HG02623 (cell line): ENCODE measurements at regions not wholly inside any gene's neighbourhood (a gene's known extent, or its start where the extent isn't known, plus 50 kb on each side); places are given as distances from the start of the nearest gene placed in this dataset.
"Not testable (repeated sequence)": the region's sequence is repeated elsewhere in the genome, so short reads cannot be mapped to it uniquely, and the experiment has no call there.

ENCODE experiments used
- ATAC-seq: cut with Tn5 transposase; IDR thresholded peaks from one replicate; pipeline ENCODE4 v1.9.1; 2021; ENCODE audit warnings: moderate library complexity; ENCODE audit not compliant: unreplicated experiment

GRCh38 chr10:23493711-23494110 is 54.8 kb downstream of the OTUD1 start:
- no peak for ATAC-seq

GRCh38 chr10:23496727-23497126 is 57.9 kb downstream of the OTUD1 start:
- no peak for ATAC-seq

GRCh38 chr10:23499372-23500132 is 60.7 kb downstream of the OTUD1 start:
- no peak for ATAC-seq

- no peak for ATAC-seq
These were observed 67.1 kb downstream of the OTUD1 start for GRCh38 chr10:23505797-23506465.

- ATAC-seq: no peak
These were observed 73.6 kb downstream of the OTUD1 start for GRCh38 chr10:23512355-23513058.

GRCh38 chr10:23513621-23514020 is 74.7 kb downstream of the OTUD1 start:
- ATAC-seq: not testable (repeated sequence)

- no peak for ATAC-seq
These were observed 75.4 kb downstream of the OTUD1 start for GRCh38 chr10:23514321-23514720.

GRCh38 chr10:23516530-23516929 is 77.7 kb downstream of the OTUD1 start:
- no peak for ATAC-seq

- no peak for ATAC-seq
These were observed 78.3 kb downstream of the OTUD1 start for GRCh38 chr10:23517155-23517554.

GRCh38 chr10:23521735-23522134 is 82.9 kb downstream of the OTUD1 start:
- ATAC-seq: no peak

- no peak for ATAC-seq
These were observed 83.5 kb downstream of the OTUD1 start for GRCh38 chr10:23522345-23522744.

- ATAC-seq: no peak
These were observed 84.4 kb downstream of the OTUD1 start for GRCh38 chr10:23523251-23523650.

GRCh38 chr10:23525406-23525805 is 86.5 kb downstream of the OTUD1 start:
- peak; percentile 53 for ATAC-seq

- ATAC-seq: no peak
These were observed 89.5 kb downstream of the OTUD1 start for GRCh38 chr10:23528419-23528818.

GRCh38 chr10:23529625-23530024 is 90.8 kb downstream of the OTUD1 start:
- ATAC-seq: no peak

- no peak for ATAC-seq
These were observed 91.2 kb downstream of the OTUD1 start for GRCh38 chr10:23530079-23530478.

GRCh38 chr10:23533212-23533611 is 94.3 kb downstream of the OTUD1 start:
- ATAC-seq: no peak

- no peak for ATAC-seq
These were observed 95.5 kb downstream of the OTUD1 start for GRCh38 chr10:23534326-23534725.

GRCh38 chr10:23534761-23535160 is 95.9 kb downstream of the OTUD1 start:
- no peak for ATAC-seq

- ATAC-seq: no peak
These were observed 96.5 kb downstream of the OTUD1 start for GRCh38 chr10:23535381-23535780.

- ATAC-seq: no peak
These were observed 100.1 kb downstream of the OTUD1 start for GRCh38 chr10:23538968-23539367.
